NCI-H146 treated with DMSO at 0.1 percent for 48 hours (cell line): ENCODE measurements at regions not wholly inside any gene's neighbourhood (a gene's known extent, or its start where the extent isn't known, plus 50 kb on each side); places are given as distances from the start of the nearest gene placed in this dataset.

Experiments used
- DNase-seq: peaks from one replicate; lab custom pipeline; 2025; ENCODE audit not compliant: unreplicated experiment; lab: John Stamatoyannopoulos, UW

DNA sequence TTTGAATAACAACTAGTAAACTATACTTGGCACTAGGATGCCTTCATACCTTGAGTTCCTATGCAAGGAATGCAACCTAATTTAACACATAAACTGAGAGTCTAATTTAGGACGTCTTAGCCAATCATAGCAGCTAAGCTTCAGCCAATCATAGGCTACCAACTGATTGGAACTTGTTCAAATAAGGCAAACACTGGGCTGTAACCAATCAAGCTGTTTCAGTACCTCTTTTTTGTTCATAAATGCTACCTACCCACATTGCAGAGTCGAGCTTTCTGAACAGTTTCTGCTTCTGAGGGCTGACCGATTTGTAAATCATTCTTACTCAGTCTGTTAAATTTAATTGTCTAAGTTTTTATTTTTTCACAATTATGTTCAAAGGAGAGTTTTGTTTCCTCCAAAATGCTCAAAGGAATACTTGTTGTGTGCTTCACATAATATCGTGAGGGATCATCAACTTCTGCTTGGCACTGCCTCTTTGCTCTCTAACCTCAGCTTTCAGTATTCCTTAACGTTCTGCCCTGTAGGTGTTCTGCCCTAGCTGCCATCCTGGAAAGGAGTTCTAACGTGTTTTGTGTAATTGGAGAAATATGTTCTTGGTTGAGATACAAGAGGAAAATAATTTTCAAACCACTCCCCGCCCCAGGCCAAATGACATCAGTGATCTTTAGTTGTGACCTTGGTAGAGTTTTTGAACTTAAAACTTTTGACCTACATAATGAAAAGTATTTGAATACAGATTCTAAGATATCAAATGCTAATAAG is 380.4 kb upstream of the MIS18BP1 start:
- no peak for DNase-seq

DNA sequence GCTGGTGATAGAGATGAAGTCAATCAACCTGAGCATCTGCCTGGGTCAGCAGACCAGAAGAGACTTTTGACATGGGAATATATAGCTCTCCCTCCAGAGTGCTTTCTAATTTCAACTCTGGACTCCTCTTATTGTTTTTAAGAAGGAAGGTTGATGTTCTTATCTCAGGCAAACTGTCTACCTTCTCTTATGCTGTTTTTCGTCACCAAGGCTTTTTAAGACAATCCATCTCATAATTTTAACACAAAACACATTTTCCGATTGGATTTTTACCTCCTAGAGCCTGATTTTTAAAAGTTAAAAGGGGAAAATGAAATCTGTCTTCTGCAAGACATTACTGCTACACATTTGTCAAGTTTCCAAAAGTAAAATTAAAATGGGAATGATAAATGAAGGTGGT is 368.7 kb upstream of the MIS18BP1 start:
- no peak for DNase-seq

DNA sequence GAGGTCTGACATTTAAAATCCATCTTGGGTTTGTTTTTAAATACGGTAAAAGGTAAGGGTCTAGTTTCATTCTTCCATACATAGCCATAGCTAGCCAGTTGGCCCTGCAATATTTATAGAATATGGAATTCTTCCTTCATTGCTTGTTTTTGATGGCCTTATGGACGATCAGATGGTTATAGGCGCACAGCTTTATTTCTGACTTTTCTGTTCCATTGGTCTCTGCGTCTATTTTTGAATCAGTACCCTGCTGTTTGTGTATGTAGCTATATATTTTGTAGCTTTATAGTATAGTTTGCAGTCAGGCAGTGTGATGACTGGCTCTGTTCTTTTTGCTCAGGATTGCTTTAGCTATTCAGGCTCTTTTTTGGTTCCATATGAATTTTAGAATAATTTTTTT is 366.8 kb upstream of the MIS18BP1 start:
- DNase-seq = no peak

DNA sequence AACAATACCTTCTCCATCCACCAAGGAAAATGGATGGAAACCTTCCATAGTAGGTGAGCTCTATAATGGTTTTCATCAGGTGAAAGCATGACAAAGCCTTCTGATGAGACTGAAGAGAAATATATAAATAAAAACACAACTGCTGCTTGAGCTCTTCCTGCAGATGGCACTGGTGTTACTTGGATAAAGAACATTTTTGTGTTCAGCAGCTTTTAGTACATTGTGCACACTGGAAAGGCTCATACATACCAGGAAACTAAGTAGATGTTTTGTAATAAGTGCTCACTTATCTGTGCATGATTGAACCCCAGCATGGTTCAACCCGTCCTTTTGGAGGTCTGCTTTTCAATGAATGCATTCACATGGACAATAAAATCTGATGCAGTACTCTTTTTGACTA is 357.3 kb upstream of the MIS18BP1 start:
- no peak for DNase-seq

DNA sequence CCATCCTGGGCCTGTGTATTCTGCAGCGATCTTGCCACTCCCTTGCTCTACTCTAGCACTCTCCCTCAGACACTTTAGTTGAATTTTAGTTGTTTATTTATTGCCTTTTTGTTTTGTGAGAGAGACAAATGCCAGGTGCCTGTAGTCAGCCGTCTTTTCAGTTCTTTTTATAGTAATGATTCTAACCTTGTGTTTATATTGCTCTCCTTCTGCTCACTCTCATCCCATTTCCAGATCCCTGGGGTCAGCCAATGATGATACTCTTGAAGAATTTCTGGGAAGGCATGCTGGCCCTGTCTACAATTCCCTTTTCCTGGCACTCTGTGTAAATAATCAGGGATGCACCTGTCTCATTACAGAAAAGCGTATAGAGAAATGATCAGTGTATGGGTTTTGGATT is 334.1 kb upstream of the MIS18BP1 start:
- no peak for DNase-seq

DNA sequence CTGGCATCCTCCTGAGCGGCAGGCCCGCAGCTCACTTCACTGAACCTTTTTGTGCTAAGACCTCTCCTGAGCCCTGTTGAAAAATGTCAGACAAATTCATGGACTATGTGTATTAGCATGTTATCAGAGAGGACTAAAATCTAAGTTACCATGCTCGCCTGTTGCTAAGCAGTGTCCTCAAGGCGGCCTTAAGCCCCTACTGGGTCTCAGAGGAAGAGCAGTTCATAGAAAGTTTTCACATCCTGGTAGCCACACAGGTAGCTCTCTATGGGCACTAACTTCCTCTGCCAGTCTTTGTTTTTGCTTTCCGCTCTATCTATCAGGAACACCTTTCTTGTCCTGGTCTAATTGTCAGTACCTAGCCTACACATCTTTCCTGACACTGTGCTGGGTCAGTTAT is 306.6 kb upstream of the MIS18BP1 start:
- no peak for DNase-seq

DNA sequence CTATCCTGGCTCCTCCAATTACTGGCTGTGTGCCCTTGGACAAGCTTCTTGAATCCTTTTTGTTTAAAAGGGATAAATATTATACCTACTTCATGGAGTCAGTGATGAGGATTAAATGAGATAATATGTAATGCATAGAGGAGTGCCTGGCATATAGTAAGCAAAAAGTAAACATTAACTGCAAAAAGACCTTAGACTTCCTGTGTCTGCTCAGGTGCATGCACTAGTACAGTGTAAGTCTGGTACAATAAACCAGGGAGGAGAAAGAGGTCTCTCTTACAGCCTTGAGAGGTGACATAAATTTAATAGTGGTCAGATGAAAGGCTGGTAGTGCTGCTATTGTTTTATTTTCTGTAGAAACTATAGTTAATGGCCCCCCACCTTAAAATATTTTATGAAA is 305.2 kb upstream of the MIS18BP1 start:
- DNase-seq = no peak

DNA sequence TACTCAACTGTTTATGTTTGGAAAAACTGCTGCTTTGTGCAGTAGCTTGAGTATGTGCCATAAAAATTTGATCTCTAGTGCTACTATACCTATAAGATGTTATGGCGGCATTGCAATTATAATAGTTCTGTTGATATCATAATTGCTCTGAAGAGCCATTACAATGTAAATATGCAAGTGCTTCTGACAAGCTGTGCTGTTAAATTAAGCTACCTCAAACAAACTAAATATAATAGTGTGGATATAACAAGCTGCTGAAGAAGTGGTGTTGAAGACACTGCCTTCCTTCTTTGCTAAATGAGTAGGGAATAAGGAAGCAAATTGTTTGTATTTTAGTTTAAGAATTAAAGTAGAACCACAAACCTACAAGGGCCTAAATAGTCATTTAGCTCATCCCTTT is 301.0 kb upstream of the MIS18BP1 start:
- no peak for DNase-seq

DNA sequence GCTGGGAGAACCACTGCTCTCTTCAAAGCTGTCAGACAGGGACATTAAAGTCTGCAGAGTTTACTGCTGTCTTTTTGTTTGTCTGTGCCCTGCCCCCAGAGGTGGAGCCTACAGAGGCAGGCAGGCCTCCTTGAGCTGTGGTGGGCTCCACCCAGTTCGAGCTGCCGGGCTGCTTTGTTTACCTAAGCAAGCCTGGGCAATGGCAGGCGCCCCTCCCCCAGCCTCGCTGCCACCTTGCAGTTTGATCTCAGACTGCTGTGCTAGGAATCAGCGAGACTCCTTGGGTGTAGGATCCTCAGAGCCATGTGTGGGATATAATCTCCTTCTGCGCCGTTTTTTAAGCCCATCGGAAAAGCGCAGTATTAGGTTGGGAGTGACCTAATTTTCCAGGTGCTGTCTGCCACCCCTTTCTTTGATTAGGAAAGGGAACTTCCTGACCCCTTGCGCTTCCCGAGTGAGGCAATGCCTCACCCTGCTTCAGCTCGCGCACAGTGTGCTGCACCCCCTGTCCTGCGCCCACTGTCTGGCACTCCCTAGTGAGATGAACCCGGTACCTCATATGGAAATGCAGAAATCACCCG is 298.3 kb upstream of the MIS18BP1 start:
- peak; percentile 4 for DNase-seq

DNA sequence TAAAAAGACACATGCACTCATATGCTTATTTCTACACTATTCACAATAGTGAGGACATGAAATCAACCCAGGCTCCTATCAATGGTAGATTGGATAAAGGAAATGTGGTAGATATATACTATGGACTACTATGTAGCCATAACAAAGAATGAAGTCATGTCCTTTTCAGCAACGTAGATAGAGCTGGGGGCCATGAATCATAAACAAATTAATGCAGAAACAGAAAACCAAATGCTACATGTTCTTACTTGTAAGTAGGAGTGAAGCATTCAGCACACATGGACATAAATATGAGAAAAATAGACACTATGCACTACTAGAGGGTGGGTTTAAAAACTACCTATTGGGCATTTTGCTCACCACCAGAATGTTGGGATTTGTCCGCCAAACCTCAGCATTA is 278.0 kb upstream of the MIS18BP1 start:
- DNase-seq = no peak

DNA sequence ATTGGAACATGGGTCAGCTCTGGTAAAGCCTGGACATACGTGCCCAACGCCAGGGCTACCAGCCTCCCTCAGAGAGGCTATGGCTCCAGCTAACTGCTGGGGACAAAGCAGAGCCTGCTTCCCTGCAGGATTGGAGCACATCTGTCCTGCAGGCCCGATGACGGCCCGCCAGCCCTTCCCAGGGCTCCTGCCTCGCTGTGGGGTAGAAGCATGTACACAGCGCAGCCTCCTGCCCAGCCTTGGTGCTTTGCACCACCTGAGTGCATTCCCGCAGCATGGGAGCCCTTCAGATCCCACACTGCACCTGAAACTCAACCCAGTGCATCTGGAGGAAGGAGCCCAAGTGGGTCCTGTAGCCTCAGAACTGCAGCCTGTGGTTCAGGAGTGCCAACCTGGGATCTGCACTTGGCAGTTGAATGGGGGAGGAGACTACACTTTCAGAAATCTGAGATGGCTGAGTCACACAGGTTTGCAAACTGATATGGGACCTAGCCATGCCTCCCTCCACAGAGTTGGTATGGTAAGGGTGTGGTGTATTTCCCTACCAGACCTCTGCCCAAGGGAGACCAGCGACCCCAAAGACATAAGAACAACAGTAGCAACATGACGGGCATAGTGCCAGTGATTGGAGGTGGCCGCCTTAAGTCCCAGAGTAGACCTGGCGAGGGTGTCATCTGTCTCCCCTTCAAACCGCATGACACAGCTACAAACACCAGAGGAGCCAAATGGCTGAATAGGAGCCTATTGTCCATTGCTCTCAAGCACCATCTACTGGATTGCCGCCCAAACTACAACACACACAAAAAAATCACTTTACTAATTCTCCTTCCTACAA is 273.9 kb upstream of the MIS18BP1 start:
- peak; percentile 13 for DNase-seq

DNA sequence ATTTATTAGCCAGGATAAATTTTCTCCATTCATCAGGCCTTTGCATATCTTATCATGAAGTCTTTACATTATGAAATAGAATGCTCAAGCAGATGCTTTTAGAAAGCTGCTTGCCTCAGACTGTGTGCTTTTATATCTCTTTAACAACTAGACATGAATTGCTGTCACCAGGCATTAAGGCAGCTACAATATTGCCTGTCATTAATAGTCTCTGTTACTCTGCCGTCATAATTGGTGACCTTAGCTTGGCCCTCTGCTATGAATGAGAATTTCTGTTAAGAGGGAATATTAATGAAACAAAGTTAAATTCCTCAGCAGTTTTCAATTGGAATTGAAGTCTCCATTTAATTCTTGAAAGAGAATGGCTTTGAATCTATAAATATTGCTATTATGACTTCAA is 266.8 kb upstream of the MIS18BP1 start:
- DNase-seq = no peak

DNA sequence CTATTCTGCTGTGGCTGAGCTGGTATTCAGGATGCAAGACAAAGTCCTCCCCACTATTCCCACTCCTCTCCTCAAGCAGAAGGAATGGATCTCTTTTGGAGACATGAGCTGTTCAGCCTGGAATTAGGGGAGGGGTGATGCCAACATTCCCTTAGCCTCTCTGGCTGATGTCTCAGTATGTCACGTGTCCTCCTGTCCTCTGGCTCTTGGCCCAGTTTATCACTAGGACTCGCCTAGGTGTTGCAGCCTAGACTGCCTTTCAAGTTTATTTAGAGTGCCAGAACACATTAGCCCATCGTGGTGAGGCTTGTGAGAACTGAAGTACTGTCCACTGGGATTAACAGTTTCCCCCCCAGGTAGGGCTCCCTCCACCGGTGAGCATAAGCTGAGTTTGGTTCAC is 239.9 kb upstream of the MIS18BP1 start:
- no peak for DNase-seq

DNA sequence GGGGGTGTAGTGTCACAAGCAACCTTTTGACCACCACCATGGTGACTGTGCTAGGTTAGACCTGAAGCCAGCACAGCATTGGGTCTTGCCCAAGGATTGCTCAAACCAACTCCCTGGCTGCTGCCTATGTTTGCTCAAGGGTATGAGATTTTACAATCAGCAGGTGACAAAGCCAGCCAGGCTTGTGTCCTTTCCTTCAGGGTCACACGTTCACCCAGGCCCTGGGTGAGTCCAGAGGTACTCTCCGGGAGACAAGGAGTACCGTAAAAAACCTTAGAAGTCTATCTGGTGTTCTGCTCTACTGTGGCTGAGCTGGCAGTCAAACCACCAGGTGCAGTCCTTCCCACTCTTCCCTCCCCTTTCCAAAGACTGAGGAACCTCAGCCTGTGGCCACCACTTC is 238.9 kb upstream of the MIS18BP1 start:
- DNase-seq = no peak

DNA sequence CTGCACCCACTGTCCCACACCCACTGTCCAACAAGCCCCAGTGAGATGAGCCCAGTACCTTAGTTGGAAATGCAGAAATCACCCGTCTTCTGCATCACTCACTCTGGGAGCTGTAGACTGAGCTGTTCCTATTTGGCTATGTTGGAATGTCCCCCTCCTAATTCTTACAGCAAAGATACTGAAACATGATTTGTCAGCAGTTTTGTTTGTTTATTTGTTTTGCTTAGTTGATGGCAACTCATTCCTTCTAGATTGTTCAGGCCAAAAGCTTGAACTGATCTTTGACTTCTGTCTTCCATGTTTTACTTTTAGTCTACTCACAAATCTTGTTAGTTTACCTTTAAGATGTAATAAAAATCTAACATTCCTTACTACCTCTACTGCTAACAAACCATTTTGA is 233.6 kb upstream of the MIS18BP1 start:
- DNase-seq = no peak

DNA sequence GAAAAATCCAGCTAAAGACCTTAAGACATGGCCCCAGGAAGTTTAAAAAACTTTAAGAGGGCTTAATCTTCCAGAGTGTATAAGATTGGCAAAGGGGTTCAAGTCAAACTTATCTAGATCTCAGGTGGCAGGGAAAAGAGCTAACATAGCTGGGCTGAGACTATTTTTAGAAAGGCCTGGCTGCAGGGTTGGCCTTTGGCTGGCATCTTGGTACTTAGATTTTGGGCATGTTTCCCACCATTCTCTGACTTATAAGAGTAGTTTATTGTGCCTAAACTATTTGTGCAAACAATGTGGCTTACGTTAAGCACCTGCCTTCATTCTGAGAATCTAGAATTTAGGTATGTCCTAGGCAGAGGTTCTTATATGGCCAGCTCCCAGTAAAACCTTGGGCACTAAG is 214.0 kb upstream of the MIS18BP1 start:
- no peak for DNase-seq

DNA sequence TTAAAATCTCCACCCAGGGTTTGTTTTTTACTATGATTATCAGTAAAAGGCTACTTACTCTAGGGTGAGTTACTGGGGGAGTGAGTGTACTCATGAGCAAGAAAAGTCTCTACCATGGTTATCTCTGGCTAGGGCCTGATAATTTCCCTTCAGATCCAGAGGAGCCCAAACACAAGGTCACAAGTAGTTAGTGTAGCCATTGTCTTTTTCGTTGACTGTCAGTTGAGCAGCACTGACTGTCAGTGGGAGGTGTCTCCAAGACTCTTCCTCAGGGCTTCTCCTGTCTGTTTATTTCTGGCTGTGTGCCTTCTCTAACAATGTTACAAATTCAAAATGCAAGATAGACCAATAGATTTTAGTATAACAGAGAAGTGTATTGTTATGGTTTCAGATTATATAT is 181.2 kb upstream of the MIS18BP1 start:
- DNase-seq = no peak

DNA sequence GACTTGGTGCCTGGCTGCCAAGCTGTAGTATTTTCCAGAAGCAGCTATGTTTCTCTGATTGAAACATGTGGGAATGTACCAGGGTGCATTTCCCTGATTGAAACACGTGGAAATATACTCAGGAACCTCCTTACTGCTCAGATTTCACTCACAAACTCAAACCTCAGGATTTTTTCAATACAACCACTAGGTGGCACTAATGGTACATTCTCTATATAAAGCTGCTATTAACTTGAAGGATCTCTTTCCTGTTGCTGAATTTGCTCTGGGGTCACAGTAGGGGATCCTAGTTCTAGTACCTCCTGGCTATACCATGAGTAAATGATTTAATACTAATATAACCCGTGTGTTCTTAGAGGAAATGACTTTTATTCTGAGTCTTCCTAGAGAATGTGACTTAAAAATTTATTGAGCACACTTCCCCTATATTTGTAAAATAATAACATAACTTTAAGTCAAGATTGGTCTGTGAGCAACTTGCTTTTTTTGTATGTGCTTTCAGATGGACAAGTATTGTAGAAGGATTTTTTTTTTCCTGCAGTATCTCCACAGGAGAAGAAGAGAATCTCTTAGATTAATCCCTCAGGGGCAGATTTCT is 173.8 kb upstream of the MIS18BP1 start:
- DNase-seq = peak; percentile 27

DNA sequence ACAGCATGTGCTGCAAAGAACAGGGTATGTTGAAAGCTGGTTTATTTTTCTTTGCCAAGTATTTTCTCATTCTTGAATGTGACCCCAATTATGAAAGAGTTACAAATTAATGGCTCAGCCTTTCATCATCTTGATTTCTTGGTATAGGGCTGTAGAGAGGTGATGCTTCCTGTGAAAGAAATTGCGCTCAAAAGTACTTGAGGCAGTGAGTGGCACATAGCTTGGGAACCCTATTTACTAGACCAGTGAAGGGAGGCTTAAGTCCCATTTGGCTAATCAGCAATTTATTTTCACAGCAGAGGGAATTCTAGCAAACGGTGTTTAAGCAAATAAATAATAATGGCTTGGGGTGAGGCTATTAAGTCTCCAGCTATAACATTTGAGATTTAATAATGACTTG is 153.9 kb upstream of the MIS18BP1 start:
- DNase-seq = no peak

DNA sequence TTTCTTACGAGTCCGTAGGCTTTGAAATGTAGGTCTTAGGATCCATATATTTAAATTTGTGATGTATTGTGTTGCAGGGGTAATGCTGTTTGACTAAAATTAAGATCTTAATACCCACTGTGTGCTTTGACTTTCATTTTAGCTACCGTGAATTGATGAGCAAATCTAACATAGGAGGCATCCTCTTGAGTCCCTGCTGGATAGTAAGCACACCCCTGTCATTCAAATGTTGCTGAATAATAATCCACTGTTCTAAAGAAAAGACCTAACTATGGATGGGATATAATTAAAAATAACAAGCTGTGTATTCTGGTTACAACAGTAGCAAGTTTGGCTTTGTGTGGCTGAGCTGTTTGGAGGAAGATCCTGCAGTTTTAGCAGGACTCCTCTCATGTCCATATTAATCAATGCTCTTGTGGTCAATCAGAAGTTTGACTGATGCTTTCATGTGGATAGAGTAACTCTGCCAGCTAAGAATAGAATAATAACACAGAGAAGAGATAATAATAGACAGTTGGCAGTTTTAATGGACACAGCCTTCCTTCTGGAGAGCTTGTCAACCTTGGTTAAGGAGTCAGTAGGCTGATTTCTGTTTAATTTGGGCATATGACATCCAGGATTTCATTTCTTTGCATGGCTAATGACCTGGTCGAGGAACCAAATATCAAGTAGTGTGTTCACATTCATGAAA is 148.1 kb upstream of the MIS18BP1 start:
- no peak for DNase-seq

DNA sequence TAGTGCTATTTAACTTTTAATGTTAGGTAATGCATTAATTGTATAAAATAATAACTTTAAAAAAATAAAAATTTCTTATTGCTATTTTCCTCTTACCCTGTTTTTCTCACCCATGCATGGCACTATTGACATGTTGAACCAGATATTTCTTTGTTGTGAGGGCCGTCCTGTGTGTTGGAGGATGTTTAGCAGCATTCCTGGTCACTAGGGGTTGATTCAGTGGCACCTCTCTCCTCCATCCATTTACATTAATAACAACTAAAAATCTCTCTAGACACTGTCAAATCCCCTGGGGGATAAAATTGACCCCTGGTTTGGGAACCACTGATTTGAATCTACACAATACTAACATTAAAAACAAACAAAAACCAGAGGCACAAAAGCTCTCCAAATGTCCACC is 147.5 kb upstream of the MIS18BP1 start:
- no peak for DNase-seq
